ENCODE measurements at regions not wholly inside any gene's neighbourhood (a gene's known extent, or its start where the extent isn't known, plus 50 kb on each side); places are given as distances from the start of the nearest gene placed in this dataset.

DNA sequence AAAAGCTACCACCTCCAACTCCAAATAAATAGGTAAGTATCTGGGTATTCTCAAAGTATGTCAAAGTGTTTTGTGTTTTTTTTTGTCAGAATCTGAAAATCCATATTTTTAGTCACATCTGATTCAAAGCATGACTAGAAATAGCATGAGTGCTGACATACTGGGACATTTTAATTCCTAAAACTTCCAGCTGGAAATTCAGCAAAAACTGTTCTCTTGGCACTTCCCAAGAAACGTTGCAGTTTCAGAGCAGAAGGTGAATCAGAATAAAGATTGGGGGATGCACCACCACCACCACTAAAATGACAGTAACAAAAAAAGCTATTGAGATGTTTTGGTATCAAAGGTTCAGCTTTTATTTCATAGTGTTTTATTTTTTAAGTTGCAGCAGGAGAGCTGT is 724.6 kb upstream of the CELF2 start:
- TF ChIP-seq CTCF (IDR thresholded peaks at IDR 0.05) = no peak
- TF ChIP-seq POLR2A (IDR thresholded peaks at IDR 0.05) = no peak
